ENCODE measurements at regions not wholly inside any gene's neighbourhood (a gene's known extent, or its start where the extent isn't known, plus 50 kb on each side); places are given as distances from the start of the nearest gene placed in this dataset.

DNA sequence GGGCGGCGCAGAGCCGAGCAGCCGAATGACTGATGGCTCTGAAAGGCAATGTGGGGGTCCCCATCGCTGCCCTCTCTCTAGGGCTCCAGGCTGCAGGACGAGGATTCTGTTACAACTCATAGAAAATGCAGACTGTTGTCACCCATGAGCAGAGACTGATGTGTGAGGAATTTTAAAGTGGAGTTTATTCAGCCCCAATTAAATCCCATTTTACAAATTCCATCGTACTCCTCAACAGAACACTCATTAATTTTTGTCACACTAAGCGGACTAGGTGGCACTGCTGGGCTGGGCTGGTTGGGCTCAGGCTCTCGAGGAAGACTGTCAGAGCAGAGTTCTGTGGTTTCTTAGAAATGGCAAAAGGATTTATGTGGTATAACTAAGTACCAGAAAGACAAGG, 102.6 kb upstream of the SPON1 start:
- no peak overlapping the region for H3K27ac Mint-ChIP-seq (ENCODE audit: unreplicated experiment)
- peaks cover 33% of the 10 kb centered on the region for H3K27me3 Mint-ChIP-seq (ENCODE audit: low read depth, unreplicated experiment)
- H3K9me3 Mint-ChIP-seq (ENCODE audit: unreplicated experiment) = peaks cover 4% of the 10 kb centered on the region
- H3K79me2 ChIP-seq (ENCODE audit: insufficient read depth, low read length) = no peaks in the 10 kb centered on the region
- H3K27me3 ChIP-seq (ENCODE audit: insufficient read depth, low read length) = peaks cover 8% of the 10 kb centered on the region
- no peak for TF ChIP-seq EZH2 (IDR thresholded peaks at IDR 0.05; ENCODE audit: insufficient read depth, low read length)
- TF ChIP-seq, protein P1, sequence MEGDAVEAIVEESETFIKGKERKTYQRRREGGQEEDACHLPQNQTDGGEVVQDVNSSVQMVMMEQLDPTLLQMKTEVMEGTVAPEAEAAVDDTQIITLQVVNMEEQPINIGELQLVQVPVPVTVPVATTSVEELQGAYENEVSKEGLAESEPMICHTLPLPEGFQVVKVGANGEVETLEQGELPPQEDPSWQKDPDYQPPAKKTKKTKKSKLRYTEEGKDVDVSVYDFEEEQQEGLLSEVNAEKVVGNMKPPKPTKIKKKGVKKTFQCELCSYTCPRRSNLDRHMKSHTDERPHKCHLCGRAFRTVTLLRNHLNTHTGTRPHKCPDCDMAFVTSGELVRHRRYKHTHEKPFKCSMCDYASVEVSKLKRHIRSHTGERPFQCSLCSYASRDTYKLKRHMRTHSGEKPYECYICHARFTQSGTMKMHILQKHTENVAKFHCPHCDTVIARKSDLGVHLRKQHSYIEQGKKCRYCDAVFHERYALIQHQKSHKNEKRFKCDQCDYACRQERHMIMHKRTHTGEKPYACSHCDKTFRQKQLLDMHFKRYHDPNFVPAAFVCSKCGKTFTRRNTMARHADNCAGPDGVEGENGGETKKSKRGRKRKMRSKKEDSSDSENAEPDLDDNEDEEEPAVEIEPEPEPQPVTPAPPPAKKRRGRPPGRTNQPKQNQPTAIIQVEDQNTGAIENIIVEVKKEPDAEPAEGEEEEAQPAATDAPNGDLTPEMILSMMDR (IDR thresholded peaks at IDR 0.05; ENCODE audit: insufficient read depth, low read depth, low read length) = no peak
- H4K20me1 ChIP-seq (ENCODE audit: insufficient read depth, low read length) = no peaks in the 10 kb centered on the region
- no peaks in the 10 kb centered on the region for H3K36me3 Mint-ChIP-seq (ENCODE audit: low read depth, unreplicated experiment)
- H3K9me3 ChIP-seq (ENCODE audit: insufficient read depth, low read depth, low read length) = no peaks in the 10 kb centered on the region
- H3K4me2 ChIP-seq (ENCODE audit: low read length) = no peak overlapping the region
- DNase-seq (ENCODE audit: low read depth) (no peak), FAIRE-seq (no peak)
- H2AFZ ChIP-seq (ENCODE audit: low read depth, low read length) = no peak overlapping the region
- H3K4me3 Mint-ChIP-seq (ENCODE audit: unreplicated experiment) = no peak overlapping the region
- no peak overlapping the region for H3K4me3 ChIP-seq (ENCODE audit: insufficient read depth, low read depth, low read length)
- no peaks in the 10 kb centered on the region for H3K4me1 Mint-ChIP-seq (ENCODE audit: low read depth, unreplicated experiment)
- no peak overlapping the region for H3K9ac ChIP-seq (ENCODE audit: low read length)
- H3K27ac ChIP-seq (ENCODE audit: low read depth, low read length) = no peak overlapping the region
- H3K36me3 ChIP-seq (ENCODE audit: insufficient read depth, low read length) = no peaks in the 10 kb centered on the region
- H3K4me1 ChIP-seq (ENCODE audit: insufficient read depth, low read length) = no peaks in the 10 kb centered on the region

DNA sequence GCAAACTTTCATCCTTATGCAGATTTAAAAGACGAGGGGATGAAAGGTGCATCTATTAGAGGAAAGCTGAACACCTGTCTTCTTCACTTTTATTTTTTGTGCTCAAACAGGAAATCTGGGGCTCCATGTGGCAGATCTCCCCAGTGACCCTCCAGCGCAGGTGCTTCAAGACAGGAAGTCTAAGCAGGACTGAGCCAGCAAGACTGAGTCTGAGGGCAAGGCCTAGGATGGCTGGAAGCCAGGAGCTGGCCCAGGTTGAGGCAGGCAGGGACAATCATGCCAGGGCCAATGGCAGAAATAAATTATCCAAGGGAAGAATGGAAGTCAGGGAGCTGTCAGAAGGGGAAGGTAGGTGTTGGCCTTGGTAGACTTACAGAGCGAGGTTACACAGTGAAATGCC, 101.1 kb upstream of the SPON1 start:
- no peak for DNase-seq (ENCODE audit: low read depth)
- H3K9me3 ChIP-seq (ENCODE audit: insufficient read depth, low read depth, low read length) = no peaks in the 10 kb centered on the region
- no peaks in the 10 kb centered on the region for H3K36me3 ChIP-seq (ENCODE audit: insufficient read depth, low read length)
- Mint-ChIP-seq H3K27ac (ENCODE audit: unreplicated experiment) (no peak overlapping the region), H3K9me3 (ENCODE audit: unreplicated experiment) (peaks cover 2% of the 10 kb centered on the region), H3K4me3 (ENCODE audit: unreplicated experiment) (no peak overlapping the region), H3K36me3 (ENCODE audit: low read depth, unreplicated experiment) (no peaks in the 10 kb centered on the region), H3K27me3 (ENCODE audit: low read depth, unreplicated experiment) (peaks cover 19% of the 10 kb centered on the region), H3K4me1 (ENCODE audit: low read depth, unreplicated experiment) (no peaks in the 10 kb centered on the region)
- no peak overlapping the region for H3K9ac ChIP-seq (ENCODE audit: low read length)
- FAIRE-seq = no peak
- no peak overlapping the region for H2AFZ ChIP-seq (ENCODE audit: low read depth, low read length)
- no peaks in the 10 kb centered on the region for H3K4me1 ChIP-seq (ENCODE audit: insufficient read depth, low read length)
- no peaks in the 10 kb centered on the region for H3K79me2 ChIP-seq (ENCODE audit: insufficient read depth, low read length)
- no peaks in the 10 kb centered on the region for H4K20me1 ChIP-seq (ENCODE audit: insufficient read depth, low read length)
- TF ChIP-seq EZH2 (IDR thresholded peaks at IDR 0.05; ENCODE audit: insufficient read depth, low read length) = no peak
- TF ChIP-seq, protein P1 (IDR thresholded peaks at IDR 0.05; ENCODE audit: insufficient read depth, low read depth, low read length) = no peak
- no peak overlapping the region for H3K4me3 ChIP-seq (ENCODE audit: insufficient read depth, low read depth, low read length)
- no peak overlapping the region for H3K27ac ChIP-seq (ENCODE audit: low read depth, low read length)
- no peak overlapping the region for H3K4me2 ChIP-seq (ENCODE audit: low read length)
- no peaks in the 10 kb centered on the region for H3K27me3 ChIP-seq (ENCODE audit: insufficient read depth, low read length)

GRCh38 chr11:13862845-13863392, 99.6 kb upstream of the SPON1 start:
- FAIRE-seq = no peak
- H3K9me3 Mint-ChIP-seq (ENCODE audit: unreplicated experiment) = peaks cover 2% of the 10 kb centered on the region
- Histone ChIP-seq H3K4me1 (ENCODE audit: insufficient read depth, low read length) (no peaks in the 10 kb centered on the region), H3K36me3 (ENCODE audit: insufficient read depth, low read length) (no peaks in the 10 kb centered on the region), H3K9me3 (ENCODE audit: insufficient read depth, low read depth, low read length) (no peaks in the 10 kb centered on the region), H3K9ac (ENCODE audit: low read length) (no peak overlapping the region), H3K79me2 (ENCODE audit: insufficient read depth, low read length) (no peaks in the 10 kb centered on the region), H4K20me1 (ENCODE audit: insufficient read depth, low read length) (no peaks in the 10 kb centered on the region), H3K4me3 (ENCODE audit: insufficient read depth, low read depth, low read length) (no peak overlapping the region), H3K27me3 (ENCODE audit: insufficient read depth, low read length) (no peaks in the 10 kb centered on the region), H3K27ac (ENCODE audit: low read depth, low read length) (no peak overlapping the region), H2AFZ (ENCODE audit: low read depth, low read length) (no peak overlapping the region), H3K4me2 (ENCODE audit: low read length) (no peak overlapping the region)
- H3K4me3 Mint-ChIP-seq (ENCODE audit: unreplicated experiment) = no peak overlapping the region
- H3K36me3 Mint-ChIP-seq (ENCODE audit: low read depth, unreplicated experiment) = no peaks in the 10 kb centered on the region
- no peak for DNase-seq (ENCODE audit: low read depth)
- TF ChIP-seq EZH2 (IDR thresholded peaks at IDR 0.05; ENCODE audit: insufficient read depth, low read length) = no peak
- TF ChIP-seq, protein P1 (IDR thresholded peaks at IDR 0.05; ENCODE audit: insufficient read depth, low read depth, low read length) = no peak
- H3K27ac Mint-ChIP-seq (ENCODE audit: unreplicated experiment) = no peak overlapping the region
- H3K4me1 Mint-ChIP-seq (ENCODE audit: low read depth, unreplicated experiment) = no peaks in the 10 kb centered on the region
- peaks cover 9% of the 10 kb centered on the region for H3K27me3 Mint-ChIP-seq (ENCODE audit: low read depth, unreplicated experiment)
